CD4-positive, alpha-beta T cell treated with Interleukin-6 for 4 hours (primary cell): ENCODE measurements at regions not wholly inside any gene's neighbourhood (a gene's known extent, or its start where the extent isn't known, plus 50 kb on each side); places are given as distances from the start of the nearest gene placed in this dataset.
"Not testable (repeated sequence)": the region's sequence is repeated elsewhere in the genome, so short reads cannot be mapped to it uniquely, and the experiment has no call there.

Experiments used
- DNase-seq: peaks from one replicate; pipeline ENCODE4 v3.0.0-alpha.2; 2020; ENCODE audit warnings: mixed read lengths

DNA sequence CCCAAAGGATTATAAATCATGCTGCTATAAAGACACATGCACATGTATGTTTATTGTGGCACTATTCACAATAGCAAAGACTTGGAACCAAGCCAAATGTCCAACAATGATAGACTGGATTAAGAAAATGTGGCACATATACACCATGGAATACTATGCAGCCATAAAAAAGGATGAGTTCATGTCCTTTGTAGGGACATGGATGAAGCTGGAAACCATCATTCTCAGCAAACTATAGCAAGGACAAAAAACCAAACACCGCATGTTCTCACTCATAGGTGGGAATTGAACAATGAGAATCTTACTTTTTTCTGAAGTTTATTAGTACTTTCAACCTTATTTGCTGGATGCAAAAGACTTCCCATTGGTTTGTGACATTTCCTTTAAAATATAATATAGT, 101.0 kb upstream of the TBX18 start:
- not testable (repeated sequence) for DNase-seq

DNA sequence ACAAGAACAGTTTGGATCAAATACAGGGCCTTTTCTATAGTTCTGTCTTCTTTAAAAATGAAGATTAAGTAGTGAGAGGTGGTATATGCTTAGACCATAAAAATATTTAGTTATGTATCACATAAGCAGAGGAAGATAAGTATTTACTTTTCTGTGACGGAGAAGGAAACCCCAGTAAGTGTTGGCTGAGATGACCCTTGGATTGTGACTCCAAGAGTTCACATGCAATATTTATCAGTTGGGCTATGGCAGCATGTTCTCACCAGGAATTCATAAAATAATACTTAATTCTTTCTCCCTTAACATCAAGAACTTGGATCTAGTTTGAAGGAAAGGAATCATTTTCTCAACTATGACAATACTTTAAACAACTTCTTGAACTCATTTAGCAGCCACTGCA, 98.4 kb upstream of the TBX18 start:
- no peak for DNase-seq

DNA sequence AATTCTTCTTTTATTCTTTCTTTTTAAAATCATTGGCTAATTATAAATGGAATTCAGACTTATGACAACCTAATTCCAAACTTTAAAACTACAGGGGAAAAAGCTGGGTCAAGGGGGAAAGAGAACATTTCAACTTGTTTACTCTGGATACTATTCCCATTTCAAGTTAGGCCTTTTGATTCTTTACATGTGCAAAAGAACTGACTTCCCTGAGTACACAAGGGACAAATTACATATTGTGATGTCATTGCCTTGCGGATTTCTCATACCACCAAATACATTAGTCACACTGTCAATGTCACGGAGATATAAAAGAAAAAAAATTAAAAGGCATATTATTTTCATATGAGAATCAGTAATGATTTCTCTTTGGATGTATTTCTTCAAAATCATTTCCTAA, 96.5 kb upstream of the TBX18 start:
- no peak for DNase-seq

DNA sequence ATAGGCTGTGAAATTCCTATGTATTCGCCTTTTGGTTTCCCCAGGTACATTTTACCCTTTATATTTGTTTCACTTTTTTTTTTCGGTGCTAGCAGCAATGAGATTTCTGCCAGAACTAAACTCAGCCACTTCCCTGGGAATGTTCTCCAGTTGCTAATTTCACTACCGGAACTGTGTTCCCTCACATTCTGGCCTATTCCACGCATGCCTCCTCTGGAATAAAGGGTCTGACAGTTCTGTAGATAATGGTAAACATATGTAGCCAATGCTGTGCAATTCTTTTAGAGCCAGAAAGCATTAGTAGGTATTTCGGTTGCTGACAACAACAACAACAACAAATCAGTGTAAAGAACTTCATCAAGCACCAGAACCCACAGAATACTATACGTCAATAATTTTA, 96.1 kb upstream of the TBX18 start:
- DNase-seq = no peak

DNA sequence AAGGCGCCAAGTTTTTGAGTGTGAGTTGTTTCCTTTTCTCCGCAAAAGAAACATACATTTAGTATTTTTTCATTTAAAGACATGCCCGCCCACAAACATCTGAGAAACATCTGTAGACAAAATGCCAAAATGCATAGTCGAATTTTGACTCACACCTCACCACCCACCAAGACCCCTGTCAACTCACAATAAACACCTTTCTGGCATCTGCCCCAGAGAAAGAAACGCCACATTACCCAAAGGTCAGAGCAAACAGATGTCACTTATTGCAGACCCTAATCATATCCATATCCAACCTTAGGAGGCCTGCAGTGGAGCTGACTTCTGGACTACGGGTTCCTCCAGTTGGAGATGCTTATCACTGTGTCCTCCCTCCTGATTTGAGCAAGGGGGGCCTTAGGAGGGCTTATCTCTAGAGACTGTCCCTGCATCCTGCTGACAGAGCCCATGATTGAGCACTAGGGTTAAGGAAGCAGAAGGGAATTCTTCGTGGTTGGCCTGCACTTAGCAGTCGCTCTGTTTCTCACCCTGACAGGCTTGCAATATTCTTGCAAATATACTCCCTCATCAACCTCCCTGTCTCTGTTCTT, 90.5 kb upstream of the TBX18 start:
- DNase-seq = no peak

DNA sequence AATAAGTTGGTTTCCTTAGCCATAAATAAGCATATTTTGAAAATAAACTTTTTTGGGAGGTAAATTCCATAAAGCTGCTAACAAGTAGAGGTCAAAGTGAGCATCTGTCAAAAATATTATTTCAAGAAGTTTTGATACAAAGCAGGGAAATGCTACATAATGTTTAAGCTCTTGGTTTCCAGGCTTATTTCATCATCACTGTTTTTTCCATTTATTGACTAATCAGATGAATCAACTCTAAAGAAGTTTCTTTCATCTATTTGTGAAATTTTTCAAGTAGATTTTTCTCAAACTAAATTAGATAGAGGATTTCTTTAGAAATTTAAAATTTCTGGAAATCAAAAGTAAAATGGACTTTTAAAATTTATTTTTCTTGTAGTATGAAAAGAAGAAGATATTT, 89.5 kb upstream of the TBX18 start:
- no peak for DNase-seq

DNA sequence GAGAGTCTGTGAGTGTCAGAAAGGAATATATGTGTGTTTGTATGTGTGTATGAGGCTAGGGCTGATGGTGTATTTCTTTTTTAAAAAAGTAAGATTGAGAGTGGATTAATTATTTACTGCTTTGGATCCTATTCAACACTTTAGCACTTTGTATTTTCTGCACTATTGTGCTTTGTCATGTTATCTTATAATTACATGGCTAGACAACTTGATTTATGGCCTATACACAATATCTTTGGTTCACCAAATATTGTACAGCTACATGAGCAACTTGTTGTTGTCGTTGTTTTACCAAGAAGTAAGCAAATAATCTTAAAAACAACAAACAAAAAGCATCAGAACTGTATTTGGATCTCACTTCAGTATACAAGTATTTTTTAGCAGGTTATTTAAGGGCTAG, 84.6 kb upstream of the TBX18 start:
- DNase-seq = no peak

DNA sequence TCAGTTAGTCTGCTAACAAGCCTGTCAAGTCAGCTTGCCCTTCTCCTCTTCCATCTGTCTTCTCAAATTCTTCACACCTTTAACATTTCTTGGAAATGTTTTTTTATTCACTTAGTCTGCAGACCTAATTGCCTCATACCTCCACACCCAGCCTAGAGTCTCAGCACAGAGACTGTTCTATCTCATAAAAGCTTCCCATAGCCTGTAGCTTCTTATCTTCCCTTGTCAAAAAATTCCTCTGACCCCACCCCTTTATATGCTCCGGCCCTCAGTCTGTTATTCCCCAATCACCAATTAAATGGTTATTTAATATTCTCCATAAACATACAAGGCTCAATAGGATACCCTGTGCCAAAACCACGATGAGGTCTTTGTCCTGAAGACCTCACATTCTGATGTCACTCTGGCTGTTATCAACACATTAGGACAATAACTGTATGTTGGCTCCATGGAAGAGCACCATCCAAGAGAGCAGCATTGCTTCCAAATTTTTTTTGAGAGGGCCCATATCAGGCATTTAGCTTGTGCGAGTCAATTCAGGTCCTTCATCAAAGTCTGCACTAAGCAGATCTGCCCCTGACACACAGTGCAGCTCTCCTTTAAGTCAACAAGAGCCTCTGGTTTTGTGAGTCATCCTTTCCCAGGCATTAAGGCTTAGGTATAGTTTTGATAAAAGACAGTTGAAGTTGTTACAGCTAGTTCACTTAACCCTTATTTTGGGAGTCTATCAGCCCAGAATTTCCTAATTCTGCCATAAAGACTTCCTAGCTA, 83.2 kb upstream of the TBX18 start:
- no peak for DNase-seq

DNA sequence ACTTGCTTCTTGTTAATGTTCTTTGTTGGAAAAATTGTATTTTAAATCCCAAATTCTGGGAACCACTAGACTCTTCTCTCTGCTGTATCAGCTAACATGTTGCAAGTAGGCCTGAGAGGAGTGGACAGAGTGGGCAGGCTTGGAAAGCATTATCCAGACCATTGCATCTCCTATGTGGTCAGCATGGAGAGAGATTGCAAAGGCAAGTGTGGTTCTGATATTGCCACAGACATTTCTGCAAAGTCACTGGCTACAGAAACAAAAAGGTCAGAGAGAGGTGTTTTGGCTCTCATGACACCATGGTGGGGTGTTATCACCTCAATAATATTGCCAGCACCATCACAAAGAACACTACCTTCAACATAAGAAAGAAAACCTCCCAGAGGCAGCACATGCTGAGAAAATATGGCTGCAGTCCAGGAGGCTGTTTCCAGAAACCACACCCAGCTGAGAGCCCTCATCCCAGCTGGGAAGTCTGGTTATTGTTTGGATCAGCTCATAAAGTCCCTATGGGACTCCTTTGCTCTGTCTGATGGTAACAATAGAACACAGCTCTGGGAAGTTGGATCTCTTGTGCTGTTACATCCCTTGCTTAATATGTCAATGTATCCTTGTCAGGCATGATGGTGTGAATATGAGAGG, 78.2 kb upstream of the TBX18 start:
- no peak for DNase-seq

DNA sequence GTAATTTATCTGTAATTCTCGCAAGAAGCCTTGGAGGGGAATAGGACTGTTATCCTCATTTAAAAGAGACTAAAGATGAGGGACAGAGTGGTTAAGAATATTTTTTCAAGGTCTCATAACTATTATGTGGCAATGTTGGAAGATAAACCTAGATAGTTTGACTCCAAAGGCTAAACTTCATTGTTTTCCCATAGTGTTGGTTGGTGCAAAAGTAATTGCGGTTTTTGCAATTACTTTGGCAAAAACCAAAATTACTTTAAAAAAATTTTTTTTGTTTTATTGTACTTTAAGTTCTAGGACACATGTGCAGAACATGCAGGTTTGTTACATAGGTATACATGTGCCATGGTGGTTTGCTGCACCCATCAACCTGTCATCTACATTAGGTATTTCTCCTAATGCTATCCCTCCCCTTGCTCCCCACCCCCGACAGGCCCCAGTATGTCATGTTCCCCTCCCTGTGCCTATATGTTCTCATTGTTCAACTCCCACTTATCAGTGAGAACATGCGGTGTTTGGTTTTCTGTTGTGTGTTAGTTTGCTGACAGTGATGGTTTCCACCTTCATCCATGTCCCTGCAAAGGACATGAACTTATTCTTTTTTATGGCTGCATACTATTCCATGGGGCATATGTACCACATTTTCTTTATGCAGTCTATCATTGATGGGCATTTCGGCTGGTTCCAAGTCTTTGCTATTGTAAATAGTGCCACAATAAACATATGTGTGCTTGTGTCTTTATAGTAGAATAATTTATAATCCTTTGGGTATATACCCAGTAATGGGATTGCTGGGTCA, 72.9 kb upstream of the TBX18 start:
- DNase-seq = not testable (repeated sequence)

DNA sequence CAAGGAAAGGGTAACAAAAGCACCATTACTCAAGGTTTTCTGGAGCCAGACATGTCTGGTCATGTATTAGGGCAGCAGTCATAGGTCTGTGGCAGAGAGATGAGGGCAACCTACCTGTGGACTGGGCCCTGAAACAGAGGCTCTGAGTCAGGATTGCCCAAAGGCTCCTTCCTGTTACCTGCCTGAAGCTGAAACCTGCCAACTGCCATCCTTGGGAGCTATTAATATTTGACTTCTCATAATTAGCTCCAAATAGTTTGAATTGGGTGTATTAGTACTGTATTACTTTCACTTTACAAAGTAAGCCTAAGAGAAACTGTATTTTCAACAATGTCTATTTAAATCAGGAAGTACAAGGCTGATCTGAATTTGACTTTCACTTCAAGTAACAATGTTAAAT, 72.0 kb upstream of the TBX18 start:
- DNase-seq = no peak

DNA sequence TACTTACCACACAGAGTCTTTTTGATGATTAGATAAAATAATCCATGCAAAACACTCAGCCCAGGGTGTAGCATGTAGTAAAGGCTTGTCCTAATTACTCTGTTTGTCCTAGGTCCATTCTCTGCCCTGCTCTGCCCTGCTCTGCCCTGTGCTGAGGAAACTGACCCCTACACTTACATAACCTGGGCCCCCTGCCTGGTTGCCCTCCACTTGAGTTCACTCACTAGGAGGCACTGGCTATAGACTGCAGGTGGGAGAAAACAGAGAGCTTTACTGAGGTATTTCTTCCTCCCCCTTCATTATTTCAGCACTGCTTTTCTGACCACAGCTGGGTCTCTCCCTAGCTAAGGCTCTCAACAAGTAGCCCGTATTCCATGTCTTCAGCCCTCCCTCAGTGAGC, 70.9 kb upstream of the TBX18 start:
- no peak for DNase-seq

DNA sequence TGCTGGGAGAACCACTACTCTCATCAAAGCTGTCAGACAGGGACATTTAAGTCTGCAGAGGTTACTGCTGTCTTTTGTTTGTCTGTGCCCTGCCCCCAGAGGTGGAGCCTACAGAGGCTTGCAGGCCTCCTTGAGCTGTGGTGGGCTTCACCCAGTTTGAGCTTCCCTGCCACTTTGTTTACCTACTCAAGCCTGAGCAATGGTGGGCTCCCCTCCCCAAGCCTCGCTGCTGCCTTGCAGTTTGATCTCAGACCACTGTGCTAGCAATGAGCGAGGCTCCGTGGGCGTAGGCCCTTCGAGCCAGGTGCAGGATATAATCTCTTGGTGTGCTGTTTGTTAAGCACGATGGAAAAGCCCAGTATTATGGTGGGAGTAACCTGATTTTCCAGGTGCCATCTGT, 67.5 kb upstream of the TBX18 start:
- DNase-seq = not testable (repeated sequence)

DNA sequence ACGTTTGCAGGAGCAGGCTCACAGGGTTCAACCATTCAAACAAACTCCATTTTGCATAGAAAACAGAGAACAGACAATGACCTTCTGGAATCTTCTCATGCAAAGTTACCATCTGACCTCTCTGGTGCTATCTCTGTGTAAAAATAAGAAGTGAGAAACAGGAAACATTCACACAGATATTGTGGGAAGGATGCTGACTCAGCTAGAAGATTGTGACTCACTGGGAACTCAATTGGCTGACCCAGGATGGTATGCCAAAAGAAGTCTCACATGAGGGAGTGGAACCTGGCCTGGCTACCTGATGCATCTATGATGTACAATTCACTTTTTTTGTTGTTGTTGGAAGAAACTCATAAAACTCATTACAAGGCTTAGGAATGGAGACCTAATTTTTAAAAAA, 61.1 kb upstream of the TBX18 start:
- no peak for DNase-seq

DNA sequence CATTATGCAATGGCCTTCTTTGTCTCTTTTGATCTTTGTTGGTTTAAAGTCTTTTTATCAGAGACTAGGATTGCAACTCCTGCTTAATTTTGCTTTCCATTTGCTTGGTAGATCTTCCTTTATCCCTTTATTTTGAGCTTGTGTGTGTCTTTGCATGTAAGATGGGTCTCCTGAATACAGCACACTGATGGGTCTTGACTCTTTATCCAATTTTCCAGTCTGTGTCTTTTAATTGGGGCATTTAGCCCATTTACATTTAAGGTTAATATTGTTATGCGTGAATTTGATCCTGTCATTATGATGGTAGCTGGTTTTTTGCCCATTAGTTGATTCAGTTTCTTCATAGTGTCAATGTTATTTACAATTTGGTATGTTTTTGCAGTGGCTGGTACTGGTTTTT, 56.9 kb upstream of the TBX18 start:
- DNase-seq = not testable (repeated sequence)

DNA sequence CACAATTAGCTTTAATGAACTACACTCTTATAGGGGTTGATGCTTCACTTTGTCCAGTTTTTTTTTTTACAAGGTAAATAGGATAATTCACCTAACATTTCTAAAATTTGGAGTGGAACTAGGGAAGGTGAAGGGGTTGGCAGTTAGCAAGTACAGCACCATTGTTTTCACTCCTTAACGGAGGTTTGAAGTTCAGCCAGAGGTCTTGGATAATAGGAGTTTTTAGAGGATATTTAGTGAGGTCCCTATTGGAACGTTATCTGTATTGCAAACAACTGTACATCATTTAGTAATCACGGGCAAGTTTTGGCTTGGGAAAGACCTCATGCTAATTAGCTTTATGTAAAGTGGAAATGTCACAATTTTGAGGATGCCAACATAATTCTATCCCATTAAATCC, 52.3 kb upstream of the TBX18 start:
- DNase-seq = no peak

DNA sequence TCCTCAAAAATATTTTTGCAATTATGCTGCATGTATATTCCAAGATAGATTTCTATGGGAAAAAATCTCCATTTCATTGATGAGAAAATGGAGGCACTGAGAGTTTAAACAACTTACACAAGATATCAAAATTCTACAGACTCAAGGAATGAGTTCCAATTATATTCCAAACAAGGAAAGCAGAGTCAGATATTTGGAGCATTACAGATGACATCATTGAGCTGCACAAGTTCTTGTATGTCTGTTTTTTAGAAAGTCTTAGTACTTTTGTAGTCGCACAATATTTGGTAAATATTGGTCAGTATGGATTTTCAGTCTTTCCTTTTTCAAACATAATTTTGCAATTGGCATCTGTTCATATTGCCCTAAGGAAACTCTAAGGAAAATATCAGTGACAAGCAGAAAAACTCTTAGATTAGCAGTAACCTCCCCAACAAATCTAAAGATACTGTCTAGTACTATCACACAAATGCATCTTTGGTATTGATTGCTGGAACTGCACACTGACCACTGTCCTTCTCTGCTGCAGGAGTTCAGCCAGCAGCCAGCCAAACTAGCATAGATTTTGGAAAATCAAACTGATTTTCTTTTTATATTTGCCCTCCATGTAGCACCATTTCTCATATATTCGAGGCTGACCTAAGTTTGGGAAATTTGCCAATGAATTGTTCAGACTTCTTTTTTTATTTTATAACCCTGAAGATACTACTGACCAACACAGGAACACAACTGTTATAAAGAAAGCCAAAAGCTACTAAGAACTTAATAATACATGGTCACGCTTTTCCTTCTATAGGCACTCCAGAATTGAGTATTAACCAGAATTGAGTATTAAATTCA, 51.7 kb upstream of the TBX18 start:
- no peak for DNase-seq
